HG03097 (cell line): ENCODE measurements at regions not wholly inside any gene's neighbourhood (a gene's known extent, or its start where the extent isn't known, plus 50 kb on each side); places are given as distances from the start of the nearest gene placed in this dataset.

Source experiments
- ATAC-seq: cut with Tn5 transposase; IDR thresholded peaks from one replicate; pipeline ENCODE4 v1.9.1; 2021; ENCODE audit not compliant: unreplicated experiment, low FRiP score

DNA sequence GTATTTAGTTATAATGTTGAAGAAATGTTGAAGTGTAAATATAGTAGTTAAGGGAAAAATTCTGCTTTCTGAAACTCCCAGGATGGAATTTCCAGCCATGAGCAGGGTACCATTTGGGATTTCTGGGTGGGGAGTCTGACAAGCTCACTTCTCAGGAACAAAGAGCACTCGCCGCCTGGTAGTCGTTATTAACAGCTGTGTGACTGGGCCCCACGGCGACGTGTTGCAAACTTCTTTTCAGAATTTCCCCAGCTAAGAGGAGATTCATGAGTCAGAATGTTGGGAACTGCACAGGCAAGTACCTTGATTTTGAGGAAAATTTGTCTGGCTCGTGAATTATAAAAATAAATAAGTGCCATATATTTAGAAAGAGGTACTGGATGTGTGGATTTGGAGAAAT is 103.7 kb downstream of the LACC1 start:
- no peak for ATAC-seq

GRCh38 chr13:43984292-43984691 is 104.6 kb downstream of the LACC1 start:
- ATAC-seq = no peak

DNA sequence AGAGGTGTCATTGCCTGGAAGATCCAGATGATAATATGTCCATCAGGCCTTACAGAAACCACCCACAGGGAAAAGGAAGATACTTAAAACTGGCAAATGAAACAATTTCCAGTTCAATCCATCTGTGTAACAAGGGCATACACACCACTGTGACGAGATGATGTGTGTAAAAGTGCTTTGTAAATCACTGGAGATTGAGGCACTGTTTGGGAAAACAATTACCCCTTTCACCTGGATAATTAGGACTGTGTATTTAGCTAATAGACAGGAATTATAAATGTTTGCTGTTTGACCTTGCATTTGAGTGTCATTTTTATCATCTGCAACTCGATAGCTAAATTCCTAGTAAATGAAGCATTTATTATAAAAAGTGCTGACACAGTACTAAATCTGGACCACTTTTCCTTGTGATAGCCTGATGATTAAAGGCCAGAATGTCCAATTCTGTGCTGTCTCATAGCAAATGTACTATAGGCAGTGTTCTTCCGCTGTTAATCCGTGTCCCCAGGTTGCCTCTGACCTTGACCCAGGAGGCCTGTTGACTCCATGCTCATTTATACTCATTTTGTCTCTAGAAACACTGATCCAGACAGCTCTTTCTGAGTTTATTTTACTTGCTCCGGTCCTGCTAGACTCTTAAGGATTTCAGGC is 105.8 kb downstream of the LACC1 start:
- ATAC-seq = no peak

DNA sequence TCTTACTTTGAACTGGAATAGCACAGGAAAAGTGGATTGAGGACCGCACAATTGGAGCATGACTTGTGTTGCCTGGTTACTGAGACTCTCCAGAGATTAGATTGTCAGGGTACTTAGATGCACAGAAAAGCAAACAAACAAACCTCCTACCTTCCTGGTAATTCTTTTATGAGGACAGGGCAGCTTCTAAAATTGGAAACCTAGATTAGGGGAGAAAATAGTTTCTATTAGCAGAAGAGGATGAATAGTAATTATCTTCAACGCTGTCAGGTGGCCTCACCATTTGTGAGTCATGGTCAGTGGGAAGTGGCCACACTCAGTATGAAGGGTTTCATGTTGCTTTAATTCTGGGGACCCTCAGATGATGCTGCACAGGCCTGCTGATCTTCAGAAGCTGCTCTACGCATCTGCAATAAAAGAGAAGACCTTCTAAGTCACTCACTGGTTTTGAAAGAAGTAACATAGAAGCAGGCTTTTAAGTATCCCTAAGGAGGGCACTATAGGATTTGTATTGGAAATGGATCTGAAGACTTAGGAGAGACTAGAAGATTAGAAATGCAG is 106.8 kb downstream of the LACC1 start:
- no peak for ATAC-seq

DNA sequence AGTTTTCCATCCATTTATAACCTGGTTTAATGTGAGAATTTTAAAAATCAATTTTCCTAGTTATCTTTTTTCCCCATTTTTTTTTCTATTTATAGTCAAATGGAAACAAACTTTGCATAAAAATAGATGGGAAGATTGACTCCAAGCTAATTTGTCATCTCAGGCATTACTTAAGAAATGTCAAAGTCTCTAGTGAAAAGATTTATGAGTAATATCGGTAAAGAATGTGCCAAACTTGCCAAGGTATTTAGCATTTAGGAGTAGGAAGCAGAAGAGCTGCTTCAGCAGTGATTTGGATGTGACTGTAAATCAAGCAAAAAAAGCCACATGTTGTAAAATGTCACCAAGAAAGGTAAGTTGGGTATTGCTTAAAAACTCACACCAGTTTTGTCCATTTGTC is 108.6 kb downstream of the LACC1 start:
- no peak for ATAC-seq

- ATAC-seq = no peak
Observed at GRCh38 chr13:43990021-43990420, 110.3 kb downstream of the LACC1 start.

- ATAC-seq = no peak
Observed at GRCh38 chr13:43990829-43991228, 111.1 kb downstream of the LACC1 start.

DNA sequence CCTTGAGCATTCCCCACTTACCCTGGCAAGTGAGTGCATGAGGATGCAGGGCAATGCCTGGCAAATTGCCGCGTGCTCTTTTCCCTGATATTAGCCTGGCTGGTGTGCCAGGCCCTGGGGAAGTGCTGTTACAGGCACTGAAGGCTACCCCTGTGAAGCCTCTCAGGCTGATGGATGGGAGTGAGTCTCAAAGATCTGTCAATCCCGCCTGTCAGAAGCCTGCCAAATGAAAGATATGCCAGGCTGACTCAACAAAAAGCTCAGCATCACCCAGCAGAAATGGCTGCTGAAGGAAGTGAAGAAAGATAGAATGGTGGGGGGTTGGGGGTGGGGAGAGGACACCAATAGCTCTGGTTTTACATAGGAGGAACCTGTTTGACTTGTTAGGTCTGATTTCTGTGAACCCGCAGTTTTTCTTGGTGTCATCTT is 112.1 kb downstream of the LACC1 start:
- no peak for ATAC-seq

DNA sequence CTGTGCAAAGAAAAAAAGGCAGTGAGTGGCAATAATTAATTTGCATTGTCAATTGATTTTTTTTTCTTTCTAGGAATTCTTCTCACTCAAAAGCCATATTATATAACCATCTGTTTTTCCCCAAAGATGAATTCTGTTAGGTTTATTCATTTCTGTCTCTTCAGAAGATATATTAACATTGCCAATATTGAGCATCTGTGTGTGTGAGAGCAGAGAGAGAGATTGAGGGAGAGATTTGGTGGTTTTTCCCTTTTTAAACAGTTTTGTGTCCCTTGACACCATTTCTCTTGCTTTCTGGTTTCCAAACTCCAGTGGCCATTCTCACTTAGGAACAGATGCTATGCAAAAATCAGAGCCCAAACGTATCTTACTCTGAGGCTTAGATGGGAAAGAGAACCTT is 112.5 kb downstream of the LACC1 start:
- ATAC-seq = no peak

DNA sequence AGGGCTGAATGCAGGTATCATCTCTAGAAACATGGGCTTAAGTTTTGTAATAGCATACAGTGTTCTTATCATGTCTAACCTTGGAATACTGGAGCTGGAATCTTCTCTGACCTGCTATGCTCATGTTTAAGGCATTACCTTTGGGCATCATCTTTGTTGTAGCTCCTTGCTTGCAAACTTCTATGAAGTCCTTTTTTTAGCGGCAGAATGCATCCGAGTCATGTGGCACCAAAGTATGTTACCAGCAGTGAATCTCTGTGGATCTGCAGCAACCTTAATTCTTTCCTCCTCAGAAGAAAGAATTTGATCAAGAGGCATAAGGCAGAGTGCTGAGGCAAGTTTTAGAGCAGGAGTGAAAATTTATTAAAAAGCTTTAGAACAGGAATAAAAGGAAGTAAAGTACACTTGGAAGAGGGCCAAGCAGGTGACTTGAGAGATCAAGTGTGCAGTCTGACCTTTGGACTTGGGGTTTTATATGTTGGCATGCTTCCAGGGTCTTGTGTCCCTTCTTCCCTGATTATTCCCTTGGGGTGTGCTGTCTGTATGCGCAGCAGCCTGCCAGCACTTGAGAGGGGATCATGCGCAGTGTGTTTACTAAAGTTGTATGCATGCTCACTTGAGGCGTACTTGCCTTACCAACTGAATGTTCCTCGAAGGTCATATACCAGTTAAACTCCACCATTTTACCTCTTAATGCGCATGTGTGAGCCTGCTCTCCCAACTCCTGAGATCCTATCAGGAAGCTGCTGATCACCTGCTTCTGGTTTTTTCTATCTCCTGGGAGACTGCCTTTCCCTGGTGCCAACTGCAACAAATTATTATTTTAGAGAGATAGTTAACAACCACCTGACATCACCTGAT is 115.5 kb downstream of the LACC1 start:
- no peak for ATAC-seq

GRCh38 chr13:43996221-43996620 is 116.5 kb downstream of the LACC1 start:
- no peak for ATAC-seq

DNA sequence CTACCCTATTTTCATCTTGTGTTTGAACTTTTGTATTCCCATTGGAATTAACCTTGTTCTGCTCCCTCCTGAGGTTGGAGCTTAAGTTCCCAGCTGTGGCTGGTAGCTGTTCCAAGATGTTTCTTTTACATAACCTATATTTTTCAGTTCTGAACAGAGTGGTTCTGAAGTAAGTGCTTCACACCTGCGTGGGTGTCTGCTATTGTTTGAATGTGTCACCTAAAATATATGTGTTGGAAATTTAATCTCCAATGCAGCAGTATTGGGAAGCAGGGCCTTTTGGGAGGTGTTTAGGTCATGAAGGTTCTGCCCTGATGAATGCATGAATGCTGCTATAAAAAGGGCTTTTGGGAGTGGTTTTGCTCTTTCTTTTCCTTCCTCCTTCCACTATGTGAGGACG is 123.8 kb downstream of the LACC1 start:
- ATAC-seq = no peak

- no peak for ATAC-seq
Observed at GRCh38 chr13:44004878-44005277, 125.2 kb downstream of the LACC1 start.

GRCh38 chr13:44007451-44007850 is 127.7 kb downstream of the LACC1 start:
- ATAC-seq = no peak

DNA sequence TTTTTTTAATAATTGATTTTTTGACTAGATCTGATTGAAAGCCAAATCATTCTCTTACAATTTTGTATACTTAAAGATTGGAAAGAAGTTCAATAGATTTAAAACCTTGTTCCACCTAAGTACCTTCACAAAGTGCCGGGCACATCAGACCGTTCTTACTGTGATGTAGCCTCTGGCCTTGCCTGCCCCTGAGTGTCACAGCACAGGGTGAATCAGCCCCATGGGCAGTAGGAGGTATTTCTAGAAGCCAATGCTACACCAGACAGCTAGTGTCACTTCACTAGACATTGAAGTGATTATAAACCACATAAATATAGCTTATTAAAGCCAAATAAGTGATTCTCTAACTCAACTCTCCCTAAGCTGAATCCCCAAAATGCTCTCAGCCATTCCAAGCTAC is 131.3 kb downstream of the LACC1 start:
- no peak for ATAC-seq

- ATAC-seq = no peak
Observed at GRCh38 chr13:44012910-44013757, 133.4 kb downstream of the LACC1 start.

DNA sequence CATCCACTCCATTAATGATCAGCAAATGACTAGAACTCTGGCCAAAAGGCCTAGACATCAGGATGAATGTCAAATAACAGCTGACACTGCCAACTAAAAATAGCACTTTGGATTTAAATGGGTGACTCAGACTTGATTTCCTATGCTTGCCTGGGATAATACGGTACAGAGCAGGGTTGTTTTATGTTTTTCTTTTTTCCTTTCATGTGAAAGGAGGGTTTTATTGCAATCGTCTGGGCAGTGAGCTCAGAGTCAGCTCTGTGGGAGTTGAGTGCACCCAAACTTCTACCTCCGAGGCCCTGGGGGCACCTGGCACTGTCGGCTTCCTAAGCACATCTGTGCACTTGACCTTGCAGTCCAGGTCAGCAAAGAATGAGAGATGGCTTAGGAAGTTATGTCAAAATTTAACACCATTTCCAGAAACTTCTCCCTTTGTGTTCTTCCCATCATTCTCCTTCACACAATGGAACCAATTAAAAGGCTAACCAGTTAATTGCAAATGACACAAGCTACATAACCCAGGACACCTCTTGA is 134.1 kb downstream of the LACC1 start:
- no peak for ATAC-seq

- ATAC-seq = no peak
Observed at GRCh38 chr13:44014501-44014900, 134.8 kb downstream of the LACC1 start.

- ATAC-seq = no peak
Observed at GRCh38 chr13:44015118-44015517, 135.4 kb downstream of the LACC1 start.

DNA sequence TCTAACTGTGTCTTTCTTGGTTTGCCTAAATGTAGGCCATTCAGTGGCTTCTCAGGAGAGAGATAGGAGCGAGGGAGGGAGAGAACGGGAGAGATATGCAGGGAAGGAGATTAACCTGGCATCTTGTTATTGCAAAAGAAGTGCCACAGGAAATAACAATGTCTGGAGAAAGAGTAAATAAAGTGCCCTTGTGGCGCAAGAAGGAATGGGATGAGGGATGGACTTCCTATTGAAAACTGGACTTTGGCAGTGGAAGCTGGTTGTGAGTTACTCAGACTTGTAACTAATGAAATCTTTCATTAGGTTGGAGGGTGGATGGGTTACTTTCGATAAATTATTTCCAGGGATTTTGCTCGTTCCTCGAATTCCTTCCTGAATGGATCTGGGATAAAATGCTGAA is 136.1 kb downstream of the LACC1 start:
- ATAC-seq = no peak
